Mammary epithelial cell (primary cell): ENCODE measurements at regions not wholly inside any gene's neighbourhood (a gene's known extent, or its start where the extent isn't known, plus 50 kb on each side); places are given as distances from the start of the nearest gene placed in this dataset.

Experiments
- EZH2 ChIP-seq: IDR thresholded peaks from 2 replicates; pipeline ENCODE4 v1.6.1; 2012; ENCODE audit warnings: low read length, inconsistent platforms, borderline replicate concordance
- TF ChIP-seq, protein P1 (sequence below), 2 donors: IDR thresholded peaks in 1 of 2; conservative IDR thresholded peaks in 1 of 2; 2 replicates each; pipeline ENCODE4 v1.5.1; 2011 to 2012; ENCODE audit warnings: inconsistent platforms in 2 of 2, low read length in 2 of 2, mild to moderate bottlenecking in 2 of 2, control low read depth in 1 of 2, low read depth in 1 of 2; ENCODE audit not compliant: insufficient read depth in 1 of 2; ENCODE audit errors: extremely low read depth in 1 of 2

- TF ChIP-seq, protein P1, sequence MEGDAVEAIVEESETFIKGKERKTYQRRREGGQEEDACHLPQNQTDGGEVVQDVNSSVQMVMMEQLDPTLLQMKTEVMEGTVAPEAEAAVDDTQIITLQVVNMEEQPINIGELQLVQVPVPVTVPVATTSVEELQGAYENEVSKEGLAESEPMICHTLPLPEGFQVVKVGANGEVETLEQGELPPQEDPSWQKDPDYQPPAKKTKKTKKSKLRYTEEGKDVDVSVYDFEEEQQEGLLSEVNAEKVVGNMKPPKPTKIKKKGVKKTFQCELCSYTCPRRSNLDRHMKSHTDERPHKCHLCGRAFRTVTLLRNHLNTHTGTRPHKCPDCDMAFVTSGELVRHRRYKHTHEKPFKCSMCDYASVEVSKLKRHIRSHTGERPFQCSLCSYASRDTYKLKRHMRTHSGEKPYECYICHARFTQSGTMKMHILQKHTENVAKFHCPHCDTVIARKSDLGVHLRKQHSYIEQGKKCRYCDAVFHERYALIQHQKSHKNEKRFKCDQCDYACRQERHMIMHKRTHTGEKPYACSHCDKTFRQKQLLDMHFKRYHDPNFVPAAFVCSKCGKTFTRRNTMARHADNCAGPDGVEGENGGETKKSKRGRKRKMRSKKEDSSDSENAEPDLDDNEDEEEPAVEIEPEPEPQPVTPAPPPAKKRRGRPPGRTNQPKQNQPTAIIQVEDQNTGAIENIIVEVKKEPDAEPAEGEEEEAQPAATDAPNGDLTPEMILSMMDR (conservative IDR thresholded peaks at IDR 0.05 in 1 of 2, IDR thresholded peaks at IDR 0.05 in 1 of 2; ENCODE audit: extremely low read depth in 1 of 2, insufficient read depth in 1 of 2, low read depth in 1 of 2, low read length in 2 of 2) = no peak
- TF ChIP-seq EZH2 = no peak
Observed at GRCh38 chr3:164620956-164621355, 457.3 kb downstream of the SI start.
